Neuron (in vitro differentiated cells): ENCODE measurements at regions not wholly inside any gene's neighbourhood (a gene's known extent, or its start where the extent isn't known, plus 50 kb on each side); places are given as distances from the start of the nearest gene placed in this dataset.

Experiments
- H2AFZ ChIP-seq: one replicate; pipeline ENCODE4 v1.6.1; 2013; ENCODE audit warnings: low read depth, mild to moderate bottlenecking, inconsistent platforms, low read length, moderate library complexity
- H3K27me3 ChIP-seq: one replicate; pipeline ENCODE4 v1.6.1; 2013; ENCODE audit warnings: low read length; ENCODE audit not compliant: insufficient read depth
- H3K36me3 ChIP-seq: one replicate; pipeline ENCODE4 v1.6.1; 2013; ENCODE audit warnings: low read length; ENCODE audit not compliant: insufficient read depth
- H3K4me1 ChIP-seq: one replicate; pipeline ENCODE4 v1.6.1; 2013; ENCODE audit warnings: low read length; ENCODE audit not compliant: insufficient read depth
- H3K4me3 ChIP-seq: 2 replicates; pipeline ENCODE4 v1.5.1; 2013; ENCODE audit warnings: mild to moderate bottlenecking, low read length, moderate library complexity
- H3K9me3 ChIP-seq: one replicate; pipeline ENCODE4 v1.6.1; 2013; ENCODE audit warnings: low read length

- Histone ChIP-seq H3K4me1 (peaks cover 7% of the 10 kb centered on the region), H2AFZ (no peak overlapping the region), H3K4me3 (no peak overlapping the region), H3K36me3 (no peaks in the 10 kb centered on the region), H3K27me3 (no peaks in the 10 kb centered on the region), H3K9me3 (peaks cover 2% of the 10 kb centered on the region)
Measured at GRCh38 chr5:92371889-92372235, 988.7 kb upstream of the ARRDC3 start.

- Histone ChIP-seq H3K4me3 (no peak overlapping the region), H3K27me3 (no peaks in the 10 kb centered on the region), H3K4me1 (peaks cover 7% of the 10 kb centered on the region), H2AFZ (no peak overlapping the region), H3K9me3 (peaks cover 2% of the 10 kb centered on the region), H3K36me3 (no peaks in the 10 kb centered on the region)
Measured at GRCh38 chr5:92371171-92371888, 988.2 kb upstream of the ARRDC3 start.

GRCh38 chr5:92370032-92370431 is 986.9 kb upstream of the ARRDC3 start:
- no peak overlapping the region for H2AFZ ChIP-seq
- H3K9me3 ChIP-seq = peaks cover 2% of the 10 kb centered on the region
- H3K4me3 ChIP-seq = no peak overlapping the region
- peaks cover 7% of the 10 kb centered on the region for H3K4me1 ChIP-seq
- H3K27me3 ChIP-seq = no peaks in the 10 kb centered on the region
- H3K36me3 ChIP-seq = no peaks in the 10 kb centered on the region

GRCh38 chr5:92369587-92369986 is 986.5 kb upstream of the ARRDC3 start:
- H3K4me3 ChIP-seq = no peak overlapping the region

GRCh38 chr5:92364986-92365550 is 982.0 kb upstream of the ARRDC3 start:
- no peaks in the 10 kb centered on the region for H3K36me3 ChIP-seq
- H3K9me3 ChIP-seq = peaks cover 2% of the 10 kb centered on the region
- no peaks in the 10 kb centered on the region for H3K27me3 ChIP-seq
- H3K4me1 ChIP-seq = no peaks in the 10 kb centered on the region
- no peak overlapping the region for H2AFZ ChIP-seq
- H3K4me3 ChIP-seq = no peak overlapping the region

More at GRCh38 chr5:92369587-92369986, 986.5 kb upstream of the ARRDC3 start:
- no peak overlapping the region for H2AFZ ChIP-seq
- H3K9me3 ChIP-seq = peaks cover 2% of the 10 kb centered on the region
- no peaks in the 10 kb centered on the region for H3K36me3 ChIP-seq
- peaks cover 7% of the 10 kb centered on the region for H3K4me1 ChIP-seq
- no peaks in the 10 kb centered on the region for H3K27me3 ChIP-seq

- no peak overlapping the region for H2AFZ ChIP-seq
- no peak overlapping the region for H3K4me3 ChIP-seq
- no peaks in the 10 kb centered on the region for H3K36me3 ChIP-seq
- no peaks in the 10 kb centered on the region for H3K27me3 ChIP-seq
- H3K4me1 ChIP-seq = no peaks in the 10 kb centered on the region
- H3K9me3 ChIP-seq = peaks cover 11% of the 10 kb centered on the region
Measured at GRCh38 chr5:92353107-92354030, 970.3 kb upstream of the ARRDC3 start.

- no peaks in the 10 kb centered on the region for H3K27me3 ChIP-seq
- H3K4me3 ChIP-seq = no peak overlapping the region
- no peaks in the 10 kb centered on the region for H3K4me1 ChIP-seq
- no peaks in the 10 kb centered on the region for H3K36me3 ChIP-seq
- no peak overlapping the region for H2AFZ ChIP-seq
- no peaks in the 10 kb centered on the region for H3K9me3 ChIP-seq
Measured at GRCh38 chr5:92337772-92338234, 954.7 kb upstream of the ARRDC3 start.

GRCh38 chr5:92332039-92332438 is 948.9 kb upstream of the ARRDC3 start:
- no peak overlapping the region for H3K4me3 ChIP-seq
- H3K4me1 ChIP-seq = peaks cover 2% of the 10 kb centered on the region
- H3K9me3 ChIP-seq = no peaks in the 10 kb centered on the region
- no peak overlapping the region for H2AFZ ChIP-seq
- no peaks in the 10 kb centered on the region for H3K27me3 ChIP-seq
- no peaks in the 10 kb centered on the region for H3K36me3 ChIP-seq

GRCh38 chr5:92330365-92330764 is 947.2 kb upstream of the ARRDC3 start:
- H3K4me3 ChIP-seq = no peak overlapping the region
- no peaks in the 10 kb centered on the region for H3K36me3 ChIP-seq
- H3K4me1 ChIP-seq = peaks cover 2% of the 10 kb centered on the region
- no peaks in the 10 kb centered on the region for H3K9me3 ChIP-seq
- no peaks in the 10 kb centered on the region for H3K27me3 ChIP-seq
- no peak overlapping the region for H2AFZ ChIP-seq

GRCh38 chr5:92329759-92330158 is 946.6 kb upstream of the ARRDC3 start:
- Histone ChIP-seq H3K36me3 (no peaks in the 10 kb centered on the region), H3K27me3 (no peaks in the 10 kb centered on the region), H3K4me1 (peaks cover 2% of the 10 kb centered on the region), H3K9me3 (no peaks in the 10 kb centered on the region), H2AFZ (no peak overlapping the region), H3K4me3 (no peak overlapping the region)

- Histone ChIP-seq H3K4me3 (no peak overlapping the region), H3K27me3 (no peaks in the 10 kb centered on the region), H3K4me1 (peaks cover 2% of the 10 kb centered on the region), H3K36me3 (no peaks in the 10 kb centered on the region), H3K9me3 (no peaks in the 10 kb centered on the region), H2AFZ (peak overlapping the region; percentile 26)
Measured at GRCh38 chr5:92328584-92329259, 945.6 kb upstream of the ARRDC3 start.

- H3K36me3 ChIP-seq = no peaks in the 10 kb centered on the region
- H3K4me3 ChIP-seq = no peak overlapping the region
- H3K9me3 ChIP-seq = peaks cover 5% of the 10 kb centered on the region
- no peak overlapping the region for H2AFZ ChIP-seq
- H3K27me3 ChIP-seq = no peaks in the 10 kb centered on the region
- no peaks in the 10 kb centered on the region for H3K4me1 ChIP-seq
Measured at GRCh38 chr5:92320446-92320845, 937.3 kb upstream of the ARRDC3 start.

GRCh38 chr5:92313385-92313784 is 930.3 kb upstream of the ARRDC3 start:
- Histone ChIP-seq H3K9me3 (no peaks in the 10 kb centered on the region), H2AFZ (no peak overlapping the region), H3K36me3 (no peaks in the 10 kb centered on the region), H3K4me1 (peaks cover 27% of the 10 kb centered on the region), H3K27me3 (no peaks in the 10 kb centered on the region), H3K4me3 (no peak overlapping the region)
